ENCODE measurements at regions not wholly inside any gene's neighbourhood (a gene's known extent, or its start where the extent isn't known, plus 50 kb on each side); places are given as distances from the start of the nearest gene placed in this dataset.

DNA sequence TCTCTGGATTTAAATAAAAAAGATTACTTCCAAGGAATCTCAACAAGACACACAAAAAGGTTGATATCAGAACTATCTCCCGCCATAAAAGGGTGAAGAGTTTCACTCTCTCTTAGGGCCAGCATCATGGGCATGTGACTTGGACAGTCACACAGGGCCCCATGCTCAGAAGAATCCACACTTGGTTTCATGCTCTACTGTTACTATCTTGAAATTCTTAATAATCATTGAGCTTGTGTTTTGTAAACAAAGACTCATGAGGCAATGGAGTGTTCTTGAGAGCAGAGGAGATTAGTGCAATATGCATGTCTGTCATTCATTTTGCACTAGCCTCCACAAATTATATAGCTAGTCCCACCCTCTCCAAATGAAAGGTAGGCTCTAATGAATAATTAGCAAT, 58.4 kb downstream of the HMHB1 start:
- DNase-seq = no peak

DNA sequence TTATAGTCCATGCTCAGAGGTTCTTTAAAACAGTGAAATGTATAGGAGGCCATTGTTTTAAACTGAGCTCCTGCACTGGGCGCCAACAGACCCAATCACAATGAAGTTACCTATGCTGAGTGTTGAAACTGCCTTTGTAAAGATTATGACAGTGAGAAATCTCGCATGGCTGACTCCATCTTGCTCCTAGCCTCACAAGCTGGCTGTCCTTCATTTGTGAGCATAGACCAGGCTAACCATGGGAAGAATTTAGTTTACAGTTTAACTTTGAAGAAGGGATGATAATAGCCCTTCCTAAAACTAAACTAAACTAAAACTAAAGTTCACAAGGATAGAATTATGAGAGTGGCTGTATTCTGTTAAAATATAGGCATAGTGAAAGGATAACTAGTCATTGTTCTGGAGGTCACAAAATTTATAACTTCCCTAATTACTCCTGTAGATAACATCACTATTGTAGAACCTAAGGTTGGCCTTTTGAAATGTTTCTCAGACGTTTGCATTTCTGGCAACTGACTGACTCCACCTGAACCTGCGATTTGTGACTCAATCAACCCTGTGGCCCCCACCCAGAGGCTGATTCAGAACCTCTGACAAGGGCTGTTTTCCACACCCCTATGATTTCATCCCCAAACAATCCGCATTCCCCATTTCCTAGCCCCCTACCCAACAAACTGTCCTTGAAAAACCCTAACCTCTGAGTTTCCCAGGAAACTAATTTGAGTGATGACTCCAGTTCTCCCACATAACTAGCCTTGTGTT, 59.1 kb downstream of the HMHB1 start:
- no peak for DNase-seq

DNA sequence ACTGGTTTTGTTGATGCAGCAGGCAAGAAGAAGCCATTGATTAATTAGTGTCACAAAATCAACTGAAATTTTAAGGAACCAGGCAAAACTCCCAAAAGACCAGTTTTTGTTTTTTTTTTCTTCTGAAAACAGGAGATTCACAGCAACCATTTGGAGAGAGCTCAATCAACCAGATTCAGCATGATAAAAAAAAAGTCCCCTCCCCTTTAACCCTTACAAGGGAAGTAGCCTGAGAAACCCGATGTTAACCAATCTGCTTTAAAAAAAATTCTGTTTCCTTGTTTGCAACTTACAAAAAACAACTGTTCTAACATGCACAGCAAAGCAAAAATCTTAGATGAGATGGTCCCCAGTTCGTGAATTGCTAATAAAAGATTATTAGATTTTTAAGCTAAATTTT, 59.7 kb downstream of the HMHB1 start:
- DNase-seq = no peak

DNA sequence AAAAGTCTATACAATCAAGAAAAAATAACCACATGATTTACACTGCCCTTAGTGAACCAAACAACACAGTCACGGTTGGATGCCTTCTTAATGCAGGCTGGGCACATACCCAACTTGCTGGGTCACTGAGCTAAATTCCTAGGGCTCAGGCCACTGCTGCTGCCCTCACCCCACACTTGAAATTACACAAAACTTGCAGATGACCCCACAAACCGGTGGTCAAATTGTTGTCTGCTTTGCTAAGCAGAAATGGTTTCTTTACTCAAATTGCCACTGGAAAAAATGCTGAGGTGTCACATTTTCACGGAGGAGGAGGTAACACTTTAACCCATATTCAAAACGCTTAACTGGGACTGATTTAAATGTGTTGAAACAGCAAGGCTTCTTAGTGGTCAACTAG, 62.4 kb downstream of the HMHB1 start:
- DNase-seq = no peak

DNA sequence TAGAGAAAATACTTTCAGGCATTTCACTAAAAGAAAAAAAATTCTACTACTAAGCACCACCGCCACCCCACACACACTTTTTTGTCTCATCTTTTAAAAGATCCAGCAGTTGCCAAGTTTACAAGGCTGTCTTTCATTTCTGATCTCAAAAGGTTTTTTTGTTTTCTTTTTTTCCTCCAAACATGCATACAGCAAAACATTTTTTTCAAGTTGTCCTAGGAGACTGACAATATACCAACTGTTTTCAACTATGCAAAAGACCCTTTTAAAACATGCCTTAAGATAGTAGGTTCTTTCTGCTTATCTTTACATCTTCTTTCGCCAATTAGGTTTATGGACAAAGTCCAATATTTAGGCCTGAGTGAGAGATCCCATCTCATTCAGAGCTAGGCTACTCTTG, 65.2 kb downstream of the HMHB1 start:
- no peak for DNase-seq

DNA sequence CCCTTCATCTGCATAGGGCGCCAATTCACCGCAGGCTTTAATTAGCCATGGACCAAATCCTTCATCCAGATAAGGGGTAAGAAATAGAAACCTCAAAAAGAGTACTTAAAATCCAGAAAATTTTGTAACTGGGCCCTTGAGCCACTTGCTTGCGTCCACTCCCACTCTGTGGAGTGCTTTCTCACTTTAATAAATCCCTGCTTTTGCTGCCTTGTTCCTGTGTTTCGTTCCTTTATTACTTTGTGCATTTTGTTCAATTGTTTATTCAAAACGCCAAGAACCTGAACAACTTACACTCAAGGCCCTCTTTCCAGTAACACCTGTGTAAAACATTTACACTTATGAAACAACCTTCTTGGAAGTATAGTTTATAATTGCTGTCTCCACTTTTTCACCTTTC, 66.5 kb downstream of the HMHB1 start:
- DNase-seq = no peak

DNA sequence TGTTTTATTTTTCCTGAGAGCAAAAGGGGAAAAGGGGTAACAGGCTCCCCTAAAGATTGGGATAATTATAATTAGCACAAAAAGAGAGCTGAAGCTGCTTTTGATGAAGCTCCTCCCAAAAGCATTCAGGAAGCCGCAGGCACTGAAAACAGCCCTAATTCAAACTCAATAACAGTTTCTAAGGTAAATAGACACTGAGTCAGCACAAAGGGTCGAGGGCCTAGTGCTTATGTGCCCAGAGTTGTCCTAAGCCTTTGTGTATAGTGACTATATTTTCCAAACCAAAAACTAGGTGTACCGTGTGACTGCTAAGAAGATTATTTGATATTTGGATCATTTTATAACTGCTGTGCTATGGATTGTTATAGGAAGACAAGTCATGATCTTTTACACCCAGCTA, 67.7 kb downstream of the HMHB1 start:
- DNase-seq = no peak

DNA sequence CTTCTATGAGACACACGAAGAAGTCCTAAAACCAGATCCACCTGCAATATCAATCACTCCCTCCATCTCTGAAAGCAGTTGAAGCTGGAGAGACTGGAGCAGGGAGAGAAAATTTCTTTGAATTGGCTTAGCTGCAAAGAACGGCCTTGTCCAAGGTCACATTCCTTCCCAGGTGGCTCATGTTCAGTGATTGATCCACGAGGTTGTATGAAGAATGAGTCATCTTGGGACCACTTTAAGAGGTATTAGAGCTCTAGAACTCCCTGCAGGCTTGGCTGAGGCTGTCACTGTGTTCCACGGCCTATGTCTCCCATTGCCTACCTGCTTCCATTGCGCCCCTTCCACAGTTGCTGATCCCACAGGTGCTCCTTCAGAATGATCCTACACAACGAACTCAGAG, 68.2 kb downstream of the HMHB1 start:
- DNase-seq = no peak

DNA sequence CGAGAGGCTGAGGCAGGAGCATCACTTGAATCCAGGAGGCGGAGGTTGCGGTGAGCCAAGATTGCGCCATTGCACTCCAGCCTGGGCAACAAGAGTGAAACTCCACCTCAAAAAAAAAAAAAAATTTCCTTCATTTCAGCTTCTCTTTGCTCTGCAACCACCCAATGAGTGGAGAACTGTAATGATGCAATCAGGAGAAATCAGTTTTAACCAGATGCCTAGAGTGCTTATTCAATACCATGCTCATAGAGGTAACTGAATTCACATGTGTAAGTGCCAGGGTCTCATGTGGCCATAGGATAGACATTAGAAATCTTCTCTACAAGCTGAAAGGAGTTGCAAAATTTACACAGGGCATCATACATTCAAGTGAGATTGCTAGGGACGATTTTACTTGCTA, 70.6 kb downstream of the HMHB1 start:
- no peak for DNase-seq

DNA sequence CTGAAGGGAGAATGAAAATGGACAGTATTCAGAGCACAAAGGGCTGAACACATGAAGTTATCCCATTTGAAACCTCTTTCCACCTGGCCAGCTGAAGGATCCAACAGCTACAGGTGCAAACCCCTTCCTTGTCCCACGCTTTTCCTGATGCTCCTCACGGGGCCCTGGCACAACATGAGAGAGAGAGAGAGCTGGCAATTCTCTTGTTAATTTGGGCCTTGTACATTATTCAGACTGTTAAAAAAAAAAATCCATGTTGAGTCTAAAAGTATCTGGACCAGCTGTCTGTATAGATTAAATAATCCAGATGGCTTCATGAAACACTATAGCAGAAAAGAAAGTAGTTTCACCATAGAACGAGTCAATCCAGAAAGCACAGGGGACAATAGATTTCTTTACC, 74.1 kb downstream of the HMHB1 start:
- peak; percentile 31 for DNase-seq

DNA sequence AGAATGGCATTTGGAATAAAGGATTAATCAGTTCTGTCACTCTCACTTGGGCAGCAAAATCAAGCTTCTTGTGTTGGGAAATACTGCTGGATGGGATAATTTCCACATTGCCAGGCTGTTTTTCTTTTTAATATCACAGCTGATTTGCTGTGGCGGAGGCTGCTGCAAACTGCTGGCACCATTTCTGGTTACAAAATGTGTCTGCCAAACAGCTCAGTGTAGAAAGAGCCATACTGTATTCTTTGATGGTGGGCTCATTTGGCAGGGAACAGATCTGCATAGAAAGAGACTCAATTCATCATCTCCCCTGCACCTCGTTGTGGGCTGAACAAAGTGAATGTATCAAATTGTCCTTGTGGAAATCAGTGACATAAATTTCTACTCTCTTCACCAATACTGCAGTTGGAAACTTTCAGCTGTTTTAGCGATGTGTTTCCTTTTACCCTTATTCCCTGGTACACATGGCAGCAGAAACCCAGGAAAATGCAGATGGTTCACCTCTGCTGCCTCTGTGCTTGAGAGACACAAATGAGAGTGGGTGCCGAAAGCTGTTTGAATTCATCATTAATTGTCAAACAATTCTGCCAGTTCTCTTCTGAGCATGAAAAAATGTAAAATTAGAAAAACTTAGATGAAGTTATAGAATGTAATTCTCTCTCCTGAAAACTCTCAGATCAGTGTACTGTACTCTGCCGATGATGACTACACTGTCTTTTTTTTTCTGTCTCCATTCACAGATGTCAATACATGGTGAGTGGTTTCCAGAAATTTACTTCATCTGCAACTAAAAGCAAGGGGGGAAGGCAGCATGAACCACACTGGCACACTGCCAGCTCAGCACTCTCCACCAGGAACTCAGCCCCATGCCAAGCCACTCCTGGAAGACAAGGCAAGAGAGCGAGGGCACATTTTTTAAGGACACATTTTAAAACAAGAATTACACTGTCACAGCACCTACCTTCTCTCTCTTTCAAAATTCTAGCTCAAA, 75.0 kb downstream of the HMHB1 start:
- DNase-seq = peak; percentile 85

DNA sequence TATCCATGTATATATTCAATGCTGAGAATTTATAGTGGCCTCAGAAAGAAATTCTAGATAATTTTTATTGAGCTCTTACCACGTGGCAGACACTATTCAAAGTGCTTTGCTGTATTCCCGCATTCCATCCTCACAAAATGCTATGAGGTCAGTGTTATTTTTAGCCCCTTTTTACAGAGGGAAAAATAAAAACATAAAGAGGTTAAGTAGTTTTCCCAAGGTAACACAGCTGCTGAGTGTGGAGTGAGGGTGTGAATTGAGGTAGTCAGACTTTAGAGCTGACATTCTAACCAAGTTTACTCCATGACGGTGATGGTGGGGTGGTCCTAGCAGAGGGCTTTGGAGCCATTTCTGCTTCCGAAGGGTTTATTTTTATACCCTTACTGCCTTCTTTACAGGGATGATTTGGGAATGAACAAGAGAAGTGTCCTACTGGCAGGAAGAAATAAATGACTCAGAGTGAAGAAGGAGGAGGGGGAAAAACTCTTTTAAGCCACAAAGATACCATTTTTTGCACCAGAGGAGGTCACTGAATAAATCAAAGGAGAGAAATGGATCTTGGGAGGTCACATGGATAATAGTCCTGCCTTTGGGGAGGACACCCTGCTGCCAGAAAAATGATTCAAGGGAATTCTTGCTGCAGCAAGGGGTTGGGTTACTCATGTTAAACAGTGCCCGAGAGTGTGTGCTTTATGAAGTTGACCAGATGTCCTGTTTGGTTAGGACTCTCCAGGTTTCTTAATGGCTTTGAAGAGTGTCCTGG, 76.1 kb downstream of the HMHB1 start:
- no peak for DNase-seq

DNA sequence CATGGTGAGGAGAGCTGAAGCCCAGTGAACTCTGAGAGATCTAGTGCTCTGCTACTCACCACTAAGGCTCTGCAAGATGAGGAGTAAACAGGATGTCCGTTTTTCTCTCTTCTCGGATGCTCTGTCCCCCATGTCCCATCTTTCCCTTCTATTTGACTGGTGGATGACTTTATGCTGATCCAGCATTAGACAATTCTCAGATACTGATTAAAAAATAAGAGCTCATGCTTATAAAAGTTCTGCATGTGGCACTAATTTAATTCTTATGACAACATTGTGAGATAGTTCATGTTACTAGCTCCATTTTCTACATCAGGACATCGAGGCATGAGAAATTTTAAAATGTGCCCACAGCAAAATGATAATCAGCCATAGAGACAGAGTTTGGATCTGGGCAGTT, 77.0 kb downstream of the HMHB1 start:
- DNase-seq = no peak

DNA sequence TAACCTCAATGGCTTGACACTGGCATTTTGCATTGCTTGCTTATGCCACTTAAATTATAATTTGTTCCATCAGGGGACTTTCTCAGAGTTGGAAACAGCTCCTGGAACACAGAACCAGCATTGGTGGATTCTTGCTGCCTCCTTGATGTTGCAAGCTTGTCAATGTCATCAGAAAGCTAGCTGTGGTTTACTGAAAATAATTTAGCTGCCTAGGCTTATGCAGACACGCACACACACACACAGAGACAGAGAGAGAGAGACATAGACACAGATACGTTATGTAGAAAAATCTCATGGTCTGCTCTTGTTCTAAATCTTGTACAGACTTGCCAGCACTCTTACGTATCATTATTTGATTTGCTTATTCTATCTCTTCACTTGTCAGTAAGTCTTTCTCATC, 78.0 kb downstream of the HMHB1 start:
- no peak for DNase-seq

DNA sequence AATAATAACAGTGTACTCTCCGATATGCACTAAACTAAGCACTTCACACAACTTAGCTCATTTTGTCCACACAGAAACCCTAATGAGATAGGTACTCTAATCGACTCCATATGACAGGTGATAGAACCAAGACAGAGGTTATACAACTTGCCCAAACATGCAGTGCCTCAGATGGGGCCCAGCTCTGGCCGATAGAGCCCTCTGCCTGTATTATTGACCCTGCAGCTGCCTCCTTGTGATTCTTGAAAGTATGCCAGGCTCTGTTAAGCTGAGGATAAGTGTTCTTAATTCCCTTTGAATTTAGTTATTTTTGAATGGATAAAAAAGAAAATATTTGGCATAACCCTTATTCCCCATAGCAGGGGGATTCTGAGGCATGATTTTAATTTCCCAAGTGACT, 78.5 kb downstream of the HMHB1 start:
- no peak for DNase-seq

DNA sequence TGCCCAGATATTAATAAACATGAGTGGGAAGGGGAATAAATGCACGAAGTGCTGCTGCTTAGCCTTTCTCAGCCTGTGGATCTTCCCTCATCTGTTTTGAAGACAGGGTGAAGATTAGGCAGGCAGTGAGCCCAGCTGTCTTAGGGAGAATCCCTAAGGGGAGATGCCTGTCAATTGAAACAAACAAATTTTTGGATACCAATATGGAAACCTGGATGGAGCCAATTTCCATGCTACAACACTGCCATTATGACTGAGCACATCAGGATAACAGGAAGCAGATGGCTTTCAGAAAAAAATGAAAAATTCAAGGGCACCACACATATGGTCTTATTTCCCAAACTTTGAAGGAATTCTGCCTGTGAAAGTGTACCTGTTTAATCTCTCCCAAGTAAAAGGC, 80.3 kb downstream of the HMHB1 start:
- peak; percentile 43 for DNase-seq

DNA sequence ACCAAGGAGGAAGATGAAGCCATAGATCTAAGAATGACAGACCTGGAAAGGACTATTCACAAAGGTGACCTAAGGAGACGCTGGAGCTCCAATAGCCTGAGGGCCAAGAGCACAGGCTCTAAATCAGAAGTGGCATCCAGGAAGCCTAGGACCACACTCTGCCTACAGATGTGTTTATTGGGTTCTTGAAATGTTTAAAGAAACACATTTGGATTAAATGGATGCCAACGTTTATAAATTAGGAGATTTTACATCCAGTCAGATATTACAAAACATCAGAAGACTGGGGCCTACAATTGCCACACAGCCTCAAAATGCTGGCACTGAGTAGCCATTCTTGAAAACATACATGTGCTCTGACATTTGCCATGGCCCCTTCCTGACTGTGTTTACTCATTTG, 80.9 kb downstream of the HMHB1 start:
- DNase-seq = no peak

DNA sequence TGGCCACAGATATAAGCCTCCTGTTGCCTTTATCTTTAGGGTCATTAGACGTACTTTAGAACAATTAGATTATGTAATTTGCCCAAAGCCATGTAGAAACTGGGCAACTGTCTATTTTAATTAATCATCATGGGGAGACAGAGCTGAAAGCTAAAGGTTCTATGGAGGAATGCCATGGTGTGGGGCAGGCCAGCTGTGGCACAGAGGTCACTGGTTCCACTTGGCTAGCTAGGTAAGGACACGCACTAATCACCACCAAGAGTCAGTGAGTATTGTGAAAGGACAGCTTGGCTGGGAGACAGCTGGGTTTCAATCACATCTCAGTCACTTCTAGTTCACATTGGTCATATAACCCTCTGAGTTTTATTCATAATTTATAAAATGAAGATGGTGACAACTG, 81.7 kb downstream of the HMHB1 start:
- DNase-seq = no peak

DNA sequence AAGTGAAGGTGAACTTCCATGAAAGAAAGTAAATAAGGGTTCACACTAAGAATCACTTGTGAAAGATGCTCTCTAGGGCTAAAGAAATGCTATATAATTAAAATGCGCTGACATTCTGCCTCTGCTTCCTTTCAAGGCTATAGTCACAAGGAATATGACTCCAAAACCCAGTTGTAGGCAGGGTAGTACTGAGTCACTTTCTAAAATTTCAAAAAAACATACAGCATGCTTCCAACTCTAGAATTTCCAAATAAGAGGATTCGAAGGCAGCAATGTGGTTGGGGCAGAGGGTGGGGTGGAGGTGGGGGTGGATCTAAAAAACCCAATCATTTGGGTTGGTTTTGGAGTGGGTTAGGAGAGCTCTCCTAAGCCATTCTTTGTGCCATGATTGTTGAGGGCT, 84.6 kb downstream of the HMHB1 start:
- no peak for DNase-seq

DNA sequence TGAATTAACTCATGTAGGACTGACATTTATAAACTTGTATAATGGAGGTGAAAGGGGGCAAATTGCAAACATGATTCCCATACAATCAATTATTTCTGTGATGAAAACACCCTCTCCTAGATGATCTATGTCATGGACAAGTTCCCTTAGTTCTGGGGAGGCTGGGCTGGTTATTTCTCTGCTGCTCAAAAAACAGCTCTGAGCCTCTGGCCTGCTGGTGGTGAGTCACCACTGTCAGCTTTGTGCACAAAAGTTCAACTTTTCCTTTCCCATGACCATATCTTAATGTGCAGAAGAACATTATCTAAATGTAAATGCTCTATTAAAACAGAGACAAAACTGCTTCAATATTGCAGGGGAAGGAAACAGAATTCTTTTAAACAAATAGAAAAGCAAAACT, 85.0 kb downstream of the HMHB1 start:
- no peak for DNase-seq

DNA sequence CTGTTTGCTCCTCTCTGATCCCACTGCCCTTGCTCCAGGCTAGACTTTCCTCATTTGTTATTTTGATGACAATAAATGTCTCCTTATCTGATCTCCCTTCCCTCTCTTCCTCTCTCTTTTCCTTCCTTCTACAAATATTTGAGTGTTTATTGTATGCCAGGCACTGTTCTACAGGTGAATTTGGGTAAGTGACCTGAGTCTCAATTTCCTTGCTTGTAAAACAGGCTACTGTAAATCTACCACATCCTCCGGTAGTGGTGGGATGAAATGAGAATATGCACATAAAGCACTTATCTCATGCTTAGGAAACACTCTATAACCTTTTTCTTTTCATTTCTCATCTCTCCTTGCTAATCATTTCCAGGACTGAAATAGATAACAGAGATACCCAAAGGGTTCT, 86.4 kb downstream of the HMHB1 start:
- DNase-seq = no peak

DNA sequence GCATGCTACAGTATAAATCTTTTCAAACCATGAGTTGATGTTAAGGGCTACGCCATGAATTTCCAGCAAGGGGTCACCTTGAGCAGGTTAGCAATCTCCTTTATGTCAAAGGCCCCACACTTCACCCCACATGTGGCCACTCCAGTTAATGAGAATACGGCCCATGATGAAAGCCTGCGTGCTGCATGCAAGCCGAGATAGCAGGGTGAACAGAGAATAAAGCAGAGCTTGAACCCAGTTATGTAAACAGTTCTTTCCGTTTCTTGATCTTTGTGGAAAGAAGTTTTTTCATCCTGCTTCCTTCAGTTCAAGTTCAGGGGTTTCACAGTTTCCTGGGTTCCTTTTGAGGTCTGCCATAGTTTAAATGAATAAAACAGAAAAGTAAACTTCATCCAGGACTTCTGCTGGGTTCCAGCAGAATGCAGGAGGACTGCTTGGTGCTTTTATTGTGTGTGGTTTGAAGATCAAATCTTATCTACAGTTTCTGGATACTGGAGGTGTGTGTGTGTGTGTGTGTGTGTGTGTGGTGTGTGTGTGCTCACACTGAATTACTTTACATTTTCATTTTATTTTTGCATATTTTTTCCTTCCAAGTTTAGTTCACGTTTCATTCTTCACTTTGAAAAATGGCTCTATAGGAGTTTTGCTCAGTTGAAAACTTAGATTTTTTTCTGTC, 87.1 kb downstream of the HMHB1 start:
- DNase-seq = no peak

DNA sequence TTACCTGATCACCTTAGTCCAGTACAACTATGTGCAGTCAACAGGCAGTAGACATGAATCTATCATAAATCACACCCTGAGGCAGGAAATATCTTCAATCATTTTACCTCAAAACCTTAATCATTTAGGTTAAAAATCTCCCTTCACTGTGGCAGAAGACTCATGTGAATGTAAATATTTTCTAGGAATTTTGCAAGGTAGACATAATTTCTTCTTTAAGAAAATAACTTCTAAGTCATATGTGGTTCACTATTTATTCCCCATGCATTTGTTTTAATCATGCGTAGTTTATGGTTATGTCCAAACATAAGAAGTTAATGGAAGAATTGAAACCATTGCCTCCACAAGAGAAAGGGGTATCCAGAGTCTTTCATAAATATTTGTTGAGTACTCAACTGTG, 97.0 kb downstream of the HMHB1 start:
- no peak for DNase-seq

Data from NCI-H1694 (cell line).